GM18951 (cell line): ENCODE measurements at regions not wholly inside any gene's neighbourhood (a gene's known extent, or its start where the extent isn't known, plus 50 kb on each side); places are given as distances from the start of the nearest gene placed in this dataset.

Experiments used
- POLR2A ChIP-seq: IDR thresholded peaks from 4 replicates; pipeline ENCODE4 v1.6.1; 2011; ENCODE audit warnings: mild to moderate bottlenecking; ENCODE audit not compliant: insufficient read length, insufficient read depth; ENCODE audit errors: extremely low read depth
- in situ Hi-C: fragments of 300-500 bp; cut with MboI; formaldehyde crosslinking; loops from one replicate; pipeline ENCODE4 v1.12.0; 2022; ENCODE audit warnings: low sequenced_read_pairs, mixed read lengths, inconsistent platforms; ENCODE audit not compliant: unreplicated experiment

- no peak for TF ChIP-seq POLR2A
- in situ Hi-C loops: no loop called here
Observed at GRCh38 chr1:59105548-59106507, 191.1 kb upstream of the FGGY start.

GRCh38 chr1:59107516-59107915, 189.4 kb upstream of the FGGY start:
- no peak for TF ChIP-seq POLR2A
- in situ Hi-C loops: no loop called here

- in situ Hi-C loops: no loop called here
- no peak for TF ChIP-seq POLR2A
Observed at GRCh38 chr1:59107916-59108315, 189.0 kb upstream of the FGGY start.

GRCh38 chr1:59108481-59109317, 188.2 kb upstream of the FGGY start:
- no peak for TF ChIP-seq POLR2A
- in situ Hi-C loops: no loop called here

- in situ Hi-C loops: no loop called here
- no peak for TF ChIP-seq POLR2A
Observed at GRCh38 chr1:59110271-59110670, 186.6 kb upstream of the FGGY start.

- in situ Hi-C loops: no loop called here
- no peak for TF ChIP-seq POLR2A
Observed at GRCh38 chr1:59113876-59114457, 182.9 kb upstream of the FGGY start.

- in situ Hi-C loops: no loop called here
- TF ChIP-seq POLR2A: no peak
Observed at GRCh38 chr1:59115865-59116264, 181.0 kb upstream of the FGGY start.

- in situ Hi-C loops: no loop called here
- no peak for TF ChIP-seq POLR2A
Observed at GRCh38 chr1:59116920-59117542, 179.9 kb upstream of the FGGY start.

GRCh38 chr1:59122527-59122926, 174.4 kb upstream of the FGGY start:
- in situ Hi-C loops: no loop called here
- no peak for TF ChIP-seq POLR2A

GRCh38 chr1:59123081-59123681, 173.7 kb upstream of the FGGY start:
- in situ Hi-C loops: no loop called here
- no peak for TF ChIP-seq POLR2A

GRCh38 chr1:59124166-59124565, 172.7 kb upstream of the FGGY start:
- in situ Hi-C loops: no loop called here
- no peak for TF ChIP-seq POLR2A

GRCh38 chr1:59125154-59125553, 171.7 kb upstream of the FGGY start:
- in situ Hi-C loops: no loop called here
- TF ChIP-seq POLR2A: no peak

GRCh38 chr1:59125676-59126320, 171.1 kb upstream of the FGGY start:
- in situ Hi-C loops: no loop called here
- no peak for TF ChIP-seq POLR2A
